HG02610 (cell line): ENCODE measurements at regions not wholly inside any gene's neighbourhood (a gene's known extent, or its start where the extent isn't known, plus 50 kb on each side); places are given as distances from the start of the nearest gene placed in this dataset.
"Not testable (repeated sequence)": the region's sequence is repeated elsewhere in the genome, so short reads cannot be mapped to it uniquely, and the experiment has no call there.

ENCODE experiments used
- ATAC-seq: cut with Tn5 transposase; IDR thresholded peaks from one replicate; pipeline ENCODE4 v1.9.1; 2021; ENCODE audit warnings: mild to moderate bottlenecking, moderate library complexity; ENCODE audit not compliant: unreplicated experiment

GRCh38 chr6:82783587-82784236, 281.9 kb downstream of the UBE3D start:
- no peak for ATAC-seq

- no peak for ATAC-seq
Observed at GRCh38 chr6:82785206-82785605, 280.4 kb downstream of the UBE3D start.

GRCh38 chr6:82786248-82786647, 279.4 kb downstream of the UBE3D start:
- no peak for ATAC-seq

- no peak for ATAC-seq
Observed at GRCh38 chr6:82795940-82796339, 269.7 kb downstream of the UBE3D start.

GRCh38 chr6:82801083-82801482, 264.6 kb downstream of the UBE3D start:
- ATAC-seq = no peak

- not testable (repeated sequence) for ATAC-seq
Observed at GRCh38 chr6:82816243-82816642, 249.4 kb downstream of the UBE3D start.

GRCh38 chr6:82818727-82819126, 246.9 kb downstream of the UBE3D start:
- no peak for ATAC-seq

- ATAC-seq = no peak
Observed at GRCh38 chr6:82823361-82823760, 242.3 kb downstream of the UBE3D start.

- ATAC-seq = no peak
Observed at GRCh38 chr6:82832811-82833210, 232.8 kb downstream of the UBE3D start.

- ATAC-seq = no peak
Observed at GRCh38 chr6:82833481-82833880, 232.2 kb downstream of the UBE3D start.

- ATAC-seq = no peak
Observed at GRCh38 chr6:82836022-82836575, 229.5 kb downstream of the UBE3D start.

- no peak for ATAC-seq
Observed at GRCh38 chr6:82840571-82840970, 225.1 kb downstream of the UBE3D start.

- ATAC-seq = no peak
Observed at GRCh38 chr6:82841309-82841708, 224.3 kb downstream of the UBE3D start.
